OCI-LY1 (cell line): ENCODE measurements at regions not wholly inside any gene's neighbourhood (a gene's known extent, or its start where the extent isn't known, plus 50 kb on each side); places are given as distances from the start of the nearest gene placed in this dataset.
A peak's percentile ranks its signal among the peaks of the same experiment; 100 is the strongest.

Experiments
- H2AFZ ChIP-seq: fragments of 200-600 bp; sonication (generic), shearing (Covaris generic); 2 replicates; pipeline ENCODE4 v1.6.0; 2014; ENCODE audit warnings: antibody characterized with exemption, mild to moderate bottlenecking, low read length
- H3F3A ChIP-seq: fragments of 200-600 bp; sonication (generic), shearing (Covaris generic); 2 replicates; pipeline ENCODE4 v1.6.0; 2014; ENCODE audit warnings: mild to moderate bottlenecking, antibody characterized with exemption, low read length, moderate library complexity; ENCODE audit not compliant: insufficient read depth
- H3K27ac ChIP-seq: fragments of 200-600 bp; sonication (generic); 2 replicates; pipeline ENCODE4 v1.5.1; 2014; ENCODE audit warnings: low read length, mixed run types, mild to moderate bottlenecking, low read depth; ENCODE audit not compliant: poor library complexity, severe bottlenecking
- H3K27me3 ChIP-seq: fragments of 200-600 bp; sonication (generic); 2 replicates; pipeline ENCODE4 v1.6.0; 2014; ENCODE audit warnings: antibody characterized with exemption, mild to moderate bottlenecking, low read length, moderate library complexity; ENCODE audit not compliant: insufficient read depth
- H3K36me3 ChIP-seq: fragments of 200-600 bp; sonication (generic); 2 replicates; pipeline ENCODE4 v1.6.1; 2014; ENCODE audit warnings: mild to moderate bottlenecking, antibody characterized with exemption, low read length, moderate library complexity, mixed read lengths; ENCODE audit not compliant: insufficient read depth
- H3K4me1 ChIP-seq: fragments of 200-600 bp; sonication (generic); 2 replicates; pipeline ENCODE4 v1.5.1; 2014; ENCODE audit warnings: mild to moderate bottlenecking, low read length, moderate library complexity; ENCODE audit not compliant: insufficient read depth, severe bottlenecking
- H3K4me2 ChIP-seq: fragments of 200-600 bp; sonication (generic), shearing (Covaris generic); 2 replicates; pipeline ENCODE4 v1.6.1; 2014; ENCODE audit warnings: low read length
- H3K4me3 ChIP-seq: fragments of 200-600 bp; sonication (generic); 2 replicates; pipeline ENCODE4 v1.5.1; 2014; ENCODE audit warnings: low read length, low read depth, mild to moderate bottlenecking, mixed read lengths; ENCODE audit not compliant: poor library complexity, severe bottlenecking
- H3K79me2 ChIP-seq: fragments of 200-600 bp; shearing (Covaris generic); 2 replicates; pipeline ENCODE4 v1.6.1; 2016; ENCODE audit warnings: mixed run types, low read length, mixed read lengths; ENCODE audit not compliant: insufficient read depth
- H3K9ac ChIP-seq: fragments of 200-600 bp; sonication (generic), shearing (Covaris generic); 2 replicates; pipeline ENCODE4 v1.6.1; 2014; ENCODE audit warnings: mild to moderate bottlenecking, low read length, mixed read lengths
- H3K9me2 ChIP-seq: fragments of 200-600 bp; sonication (generic), shearing (Covaris generic); 2 replicates; pipeline ENCODE4 v1.6.1; 2014; ENCODE audit warnings: low read depth, mild to moderate bottlenecking, low read length, mixed read lengths
- H3K9me3 ChIP-seq: fragments of 200-600 bp; shearing (Covaris generic); 2 replicates; pipeline ENCODE4 v1.6.1; 2014; ENCODE audit warnings: low read length, mixed read lengths
- H4K20me1 ChIP-seq: fragments of 200-600 bp; sonication (generic), shearing (Covaris generic); 2 replicates; pipeline ENCODE4 v1.6.0; 2016; ENCODE audit warnings: mild to moderate bottlenecking, low read length; ENCODE audit not compliant: insufficient read depth
- CTCF ChIP-seq: fragments of 200-600 bp; sonication (generic), shearing (Covaris generic); IDR thresholded peaks from 2 replicates; pipeline ENCODE4 v1.5.1; 2017; ENCODE audit warnings: mild to moderate bottlenecking, antibody characterized with exemption, low read length, moderate library complexity, mixed read lengths
- EZH2 ChIP-seq: fragments of 200-600 bp; sonication (generic), shearing (Covaris generic); IDR thresholded peaks from 2 replicates; pipeline ENCODE4 v1.8.0; 2017; ENCODE audit warnings: borderline replicate concordance, mixed run types, mild to moderate bottlenecking, antibody characterized with exemption, low read length, moderate library complexity, mixed read lengths

- Histone ChIP-seq H3K4me1 (no peaks in the 10 kb centered on the region), H3K9ac (no peak overlapping the region), H3K4me2 (no peak overlapping the region), H3K9me3 (no peaks in the 10 kb centered on the region), H2AFZ (no peak overlapping the region), H3K27ac (no peak overlapping the region), H3K79me2 (no peaks in the 10 kb centered on the region), H3K4me3 (no peak overlapping the region), H3F3A (no peaks in the 10 kb centered on the region), H3K36me3 (no peaks in the 10 kb centered on the region), H3K9me2 (no peaks in the 10 kb centered on the region), H4K20me1 (no peaks in the 10 kb centered on the region), H3K27me3 (0 out of 2 replicates have a peak, but pooled peaks cover 6% of the 10 kb centered on the region)
- no peak for TF ChIP-seq CTCF
- TF ChIP-seq EZH2, result no peak
Measured at GRCh38 chr18:35836932-35837331, 135.5 kb upstream of the RMP24 start.

- Histone ChIP-seq H3K36me3 (no peaks in the 10 kb centered on the region), H3F3A (no peaks in the 10 kb centered on the region), H3K79me2 (no peaks in the 10 kb centered on the region), H3K4me2 (no peak overlapping the region), H3K9ac (no peak overlapping the region), H3K9me2 (no peaks in the 10 kb centered on the region), H4K20me1 (no peaks in the 10 kb centered on the region), H3K27me3 (0 out of 2 replicates have a peak, but pooled peaks cover 6% of the 10 kb centered on the region), H2AFZ (no peak overlapping the region), H3K9me3 (no peaks in the 10 kb centered on the region), H3K27ac (no peak overlapping the region), H3K4me3 (no peak overlapping the region), H3K4me1 (no peaks in the 10 kb centered on the region)
- TF ChIP-seq EZH2 (no peak), CTCF (peak; percentile 32; the same call in 1 of the 2 replicates)
Measured at GRCh38 chr18:35837922-35838496, 134.5 kb upstream of the RMP24 start.

- Histone ChIP-seq H4K20me1 (no peaks in the 10 kb centered on the region), H3K27ac (no peak overlapping the region), H3K27me3 (no peaks in the 10 kb centered on the region), H3K4me3 (no peak overlapping the region), H3K9ac (no peak overlapping the region), H3K9me2 (no peaks in the 10 kb centered on the region), H3F3A (no peaks in the 10 kb centered on the region), H3K79me2 (no peaks in the 10 kb centered on the region), H3K4me2 (no peak overlapping the region), H3K4me1 (no peaks in the 10 kb centered on the region), H3K9me3 (no peaks in the 10 kb centered on the region), H2AFZ (no peak overlapping the region), H3K36me3 (no peaks in the 10 kb centered on the region)
- TF ChIP-seq CTCF, result no peak
- no peak for TF ChIP-seq EZH2
Measured at GRCh38 chr18:35841283-35841682, 131.2 kb upstream of the RMP24 start.
